SK-N-SH (cell line): ENCODE measurements at regions not wholly inside any gene's neighbourhood (a gene's known extent, or its start where the extent isn't known, plus 50 kb on each side); places are given as distances from the start of the nearest gene placed in this dataset.
A peak's percentile ranks its signal among the peaks of the same experiment; 100 is the strongest.

ENCODE experiments used
- CTCF ChIA-PET: fragments of 300-600, 350-600 bp; formaldehyde crosslinking; extraction: SDS; loops from one replicate; lab custom pipeline; 2021; lab: Yijun Ruan, JAX
- POLR2A ChIA-PET: fragments of 350-600 bp; sonication (Branson Sonifier 250); formaldehyde crosslinking; extraction: SDS; loops from one replicate; lab custom pipeline; 2020; ENCODE audit warnings: antibody characterized with exemption, inconsistent platforms; lab: Yijun Ruan, JAX
- DNase-seq: peaks from one replicate; pipeline ENCODE4 v3.0.0; 2012
- H2AFZ ChIP-seq: fragments of 200-600 bp; sonication (generic); 2 replicates; pipeline ENCODE4 v1.8.1; 2016; ENCODE audit warnings: antibody characterized with exemption, mild to moderate bottlenecking, low read depth
- H3F3A ChIP-seq: fragments of 200-600 bp; sonication (generic); replicated peaks from 2 replicates; pipeline ENCODE3; 2016; ENCODE audit warnings: antibody characterized with exemption, mild to moderate bottlenecking; ENCODE audit not compliant: insufficient read depth
- H3K27ac ChIP-seq, 2 experiments: fragments of 200-500 bp in 1 of 2; fragments of 200-600 bp in 1 of 2; sonication (Bioruptor generic) in 1 of 2; sonication (generic), shearing (Covaris generic) in 1 of 2; 2 replicates each; pipeline versions ENCODE4 v1.5.1 to v1.6.1; 2014 to 2016; ENCODE audit warnings: low read depth in 2 of 2, inconsistent platforms in 1 of 2, low read length in 1 of 2, mild to moderate bottlenecking in 1 of 2, mixed read lengths in 1 of 2
- H3K27me3 ChIP-seq: fragments of 200-600 bp; sonication (generic), shearing (Covaris generic); 2 replicates; pipeline ENCODE4 v1.6.1; 2016; ENCODE audit warnings: mixed run types; ENCODE audit not compliant: insufficient read depth
- H3K36me3 ChIP-seq, 2 experiments: fragments of 200-500 bp in 1 of 2; fragments of 200-600 bp in 1 of 2; sonication (Bioruptor generic) in 1 of 2; sonication (generic) in 1 of 2; replicated peaks in 1 of 2; 2 replicates each; pipeline versions ENCODE3 to v1.5.1; 2014 to 2016; ENCODE audit warnings: low read length in 1 of 2, mild to moderate bottlenecking in 1 of 2; ENCODE audit not compliant: insufficient read depth in 2 of 2, control insufficient read depth in 1 of 2
- H3K4me1 ChIP-seq, 2 experiments: fragments of 200-500 bp in 1 of 2; fragments of 200-600 bp in 1 of 2; sonication (Bioruptor generic) in 1 of 2; sonication (generic), shearing (Covaris generic) in 1 of 2; 2 replicates each; pipeline versions ENCODE4 v1.5.1 to v1.6.1; 2014 to 2016; ENCODE audit warnings: low read depth in 1 of 2, low read length in 1 of 2, mixed run types in 1 of 2; ENCODE audit not compliant: insufficient read depth in 2 of 2, control insufficient read depth in 1 of 2
- H3K4me2 ChIP-seq: fragments of 200-600 bp; sonication (generic), shearing (Covaris generic); 2 replicates; pipeline ENCODE4 v1.6.1; 2017; ENCODE audit warnings: mixed run types
- H3K4me3 ChIP-seq, 2 experiments: fragments of 200-500 bp in 1 of 2; fragments of 200-600 bp in 1 of 2; sonication (Bioruptor generic) in 1 of 2; sonication (generic), shearing (Covaris generic) in 1 of 2; 2 replicates each; pipeline versions ENCODE4 v1.5.1 to v1.8.1; 2014 to 2016; ENCODE audit warnings: low read depth in 2 of 2, inconsistent platforms in 1 of 2, low read length in 1 of 2, mild to moderate bottlenecking in 1 of 2, mixed read lengths in 1 of 2, moderate library complexity in 1 of 2
- H3K79me2 ChIP-seq: fragments of 200-600 bp; sonication (generic); 2 replicates; pipeline ENCODE4 v1.8.1; 2017; ENCODE audit warnings: mild to moderate bottlenecking; ENCODE audit not compliant: insufficient read depth
- H3K9ac ChIP-seq: fragments of 200-600 bp; sonication (generic); 2 replicates; pipeline ENCODE4 v1.6.1; 2017; ENCODE audit warnings: mixed run types
- H3K9me2 ChIP-seq: fragments of 200-600 bp; sonication (generic); 2 replicates; pipeline ENCODE4 v1.6.1; 2017; ENCODE audit warnings: mixed run types
- H3K9me3 ChIP-seq: fragments of 200-600 bp; sonication (generic); 2 replicates; pipeline ENCODE4 v1.6.1; 2017; ENCODE audit warnings: mixed run types, mild to moderate bottlenecking, moderate library complexity
- H4K20me1 ChIP-seq: fragments of 200-600 bp; sonication (generic); 2 replicates; pipeline ENCODE4 v1.6.1; 2017; ENCODE audit warnings: mild to moderate bottlenecking, mixed run types; ENCODE audit not compliant: insufficient read depth
- FOSL2 ChIP-seq: IDR thresholded peaks from 2 replicates; pipeline ENCODE4 v1.4.0; 2012; ENCODE audit warnings: low read depth, mild to moderate bottlenecking, moderate library complexity, borderline replicate concordance
- FOXJ3 ChIP-seq: sonication (generic); formaldehyde crosslinking; IDR thresholded peaks from 2 replicates; pipeline ENCODE4 v1.5.1; 2020; ENCODE audit warnings: mild to moderate bottlenecking, missing genetic modification reagents
- GATA2 ChIP-seq: sonication (generic); formaldehyde crosslinking; IDR thresholded peaks from 2 replicates; pipeline ENCODE4 v1.5.0; 2020; ENCODE audit warnings: mild to moderate bottlenecking, missing genetic modification reagents
- JUND ChIP-seq: IDR thresholded peaks from 2 replicates; pipeline ENCODE4 v1.4.0; 2012
- NRF1 ChIP-seq: IDR thresholded peaks from 2 replicates; pipeline ENCODE4 v1.6.1; 2012; ENCODE audit warnings: low read depth, mild to moderate bottlenecking, low read length
- PBX3 ChIP-seq: IDR thresholded peaks from 2 replicates; pipeline ENCODE4; 2012
- POLR2AphosphoS5 ChIP-seq: IDR thresholded peaks from 2 replicates; pipeline ENCODE4 v1.6.1; 2012; ENCODE audit warnings: low read depth, low read length
- RCOR1 ChIP-seq: fragments of 150-350 bp; IDR thresholded peaks from 2 replicates; pipeline ENCODE4 v1.6.1; 2017; ENCODE audit warnings: antibody characterized with exemption, low read length
- REST ChIP-seq: IDR thresholded peaks from 2 replicates; pipeline ENCODE4 v1.6.1; 2012; ENCODE audit warnings: mild to moderate bottlenecking, low read depth, low read length, moderate library complexity
- RXRA ChIP-seq: IDR thresholded peaks from 2 replicates; pipeline ENCODE4 v1.4.0; 2012; ENCODE audit warnings: low read depth, mild to moderate bottlenecking, borderline replicate concordance
- TAF1 ChIP-seq: IDR thresholded peaks from 2 replicates; pipeline ENCODE4 v1.6.1; 2012; ENCODE audit warnings: low read depth, mild to moderate bottlenecking, low read length, moderate library complexity, borderline replicate concordance
- TEAD4 ChIP-seq: IDR thresholded peaks from 2 replicates; pipeline ENCODE4 v1.4.0; 2012; ENCODE audit warnings: mild to moderate bottlenecking, borderline replicate concordance; ENCODE audit not compliant: insufficient read depth
- WGBS: methylation state at CpG from one replicate; pipeline ENCODE4 v1.1.6; 2017; ENCODE audit warnings: low lambda C conversion rate; 5-methylcytosine and 5-hydroxymethylcytosine counted together
- TF ChIP-seq, protein P1 (sequence below): IDR thresholded peaks from 2 replicates; pipeline ENCODE4 v1.4.0; 2012; ENCODE audit warnings: low read depth

- H3K79me2 ChIP-seq: no peaks in the 10 kb centered on the region
- H3K4me1 ChIP-seq: no peaks in the 10 kb centered on the region; a peak in 1 of 4 replicates
- H3K9me3 ChIP-seq: no peaks in the 10 kb centered on the region
- H3K27ac ChIP-seq: no peak overlapping the region
- no peak overlapping the region for H3K4me3 ChIP-seq
- no peaks in the 10 kb centered on the region for H3K9me2 ChIP-seq
- H2AFZ ChIP-seq: no peak overlapping the region
- TF ChIP-seq TAF1: no peak
- no peak for DNase-seq
- H3F3A ChIP-seq: no peaks in the 10 kb centered on the region
- no peak overlapping the region for H3K4me2 ChIP-seq
- H3K36me3 ChIP-seq: no peaks in the 10 kb centered on the region
- ChIA-PET CTCF (no interaction called here), POLR2A (no interaction called here)
- H4K20me1 ChIP-seq: no peaks in the 10 kb centered on the region
- no peaks in the 10 kb centered on the region for H3K27me3 ChIP-seq
- 0% methylated on average over 3 of the region's 3 CpGs for WGBS
- H3K9ac ChIP-seq: no peak overlapping the region
Observed at GRCh38 chr14:86946446-86946845, 1046.5 kb downstream of the GALC start.

GRCh38 chr14:86944434-86944833 lies 1048.5 kb downstream of the GALC start:
- H3K27ac ChIP-seq: no peak overlapping the region

GRCh38 chr14:86943391-86944365 lies 1049.3 kb downstream of the GALC start:
- H2AFZ ChIP-seq: 0 out of 2 replicates have a peak overlapping the region, but pooled peaks have one; percentile 63
- 9% methylated on average over 5 of the region's 5 CpGs for WGBS
- no peak overlapping the region for H3K4me2 ChIP-seq
- H3K9ac ChIP-seq: no peak overlapping the region
- H3K9me3 ChIP-seq: no peaks in the 10 kb centered on the region
- H4K20me1 ChIP-seq: no peaks in the 10 kb centered on the region
- H3K4me3 ChIP-seq: no peak overlapping the region
- ChIA-PET POLR2A (no interaction called here), CTCF (no interaction called here)
- TF ChIP-seq REST: no peak
- no peak for TF ChIP-seq POLR2AphosphoS5
- no peak for TF ChIP-seq NRF1
- no peak for TF ChIP-seq FOXJ3
- TF ChIP-seq RCOR1: no peak
- TF ChIP-seq RXRA: no peak
- H3K9me2 ChIP-seq: no peaks in the 10 kb centered on the region
- H3K4me1 ChIP-seq: no peaks in the 10 kb centered on the region; a peak in 1 of 4 replicates
- no peaks in the 10 kb centered on the region for H3K79me2 ChIP-seq
- no peak for DNase-seq
- H3K27me3 ChIP-seq: no peaks in the 10 kb centered on the region
- H3K27ac ChIP-seq: no peak overlapping the region
- H3K36me3 ChIP-seq: no peaks in the 10 kb centered on the region
- H3F3A ChIP-seq: no peaks in the 10 kb centered on the region

More at GRCh38 chr14:86944434-86944833, 1048.5 kb downstream of the GALC start:
- POLR2A ChIA-PET: no interaction called here
- Histone ChIP-seq H3K9me3 (no peaks in the 10 kb centered on the region), H3F3A (no peaks in the 10 kb centered on the region), H4K20me1 (no peaks in the 10 kb centered on the region), H3K27me3 (no peaks in the 10 kb centered on the region), H3K36me3 (no peaks in the 10 kb centered on the region), H2AFZ (no peak overlapping the region), H3K9ac (no peak overlapping the region), H3K4me1 (no peaks in the 10 kb centered on the region; a peak in 1 of 4 replicates), H3K9me2 (no peaks in the 10 kb centered on the region), H3K79me2 (no peaks in the 10 kb centered on the region), H3K4me2 (no peak overlapping the region), H3K4me3 (no peak overlapping the region)
- DNase-seq: no peak
- 33% methylated on average over 5 of the region's 5 CpGs for WGBS
- CTCF ChIA-PET: no interaction called here
- TF ChIP-seq JUND (no peak), PBX3 (no peak), FOSL2 (no peak), GATA2 (CRISPR knock-in tag) (no peak), TEAD4 (no peak)
- TF ChIP-seq, protein P1, sequence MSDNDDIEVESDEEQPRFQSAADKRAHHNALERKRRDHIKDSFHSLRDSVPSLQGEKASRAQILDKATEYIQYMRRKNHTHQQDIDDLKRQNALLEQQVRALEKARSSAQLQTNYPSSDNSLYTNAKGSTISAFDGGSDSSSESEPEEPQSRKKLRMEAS: no peak
- TF ChIP-seq, all 33 proteins: peak for 0
